Heart left ventricle (tissue), 13 donors: ENCODE measurements at regions not wholly inside any gene's neighbourhood (a gene's known extent, or its start where the extent isn't known, plus 50 kb on each side); places are given as distances from the start of the nearest gene placed in this dataset.

Experiments used
- CTCF ChIP-seq, 12 donors: fragments of 200-600 bp; sonication (generic) in 4 of 12; IDR thresholded peaks; one replicate each; pipeline versions ENCODE4 v1.5.0 to v1.8.0; 2018 to 2022; ENCODE audit warnings: antibody characterized with exemption in 12 of 12, mild to moderate bottlenecking in 5 of 12
- POLR2A ChIP-seq, 2 donors: fragments of 450-650 bp; IDR thresholded peaks; one replicate each; pipeline ENCODE4 v1.6.1; 2017; ENCODE audit warnings: antibody characterized with exemption in 2 of 2, mild to moderate bottlenecking in 2 of 2, moderate library complexity in 2 of 2
- donor health status: ischemic (EF 13 %, LVEDD 7.1; RV severe dilation, severe dysfunction).
- donor health status: DM: no; HTN: yes; CAD: no.
- donor health status: DM: no; HTN: no; CAD: no.
- donor health status: ischemic (EF 25% LVEDD 6.9; RV normal size, moderate dysfunction).
- donor health status: ischemic (EF 25% LVEDD 5.7; RV mildly dilated, moderate dysfunction).
- donor health status: ischemic (EF 35%, LVEDD 5.7; RV mildly dilated, moderate dysfunction).
- donor health status: nonischemic (EF 11% LVEDD 7.7; RV severe dilation, severe dysfunction).
- donor health status: DM: yes; HTN: yes; CAD: no.
- donor health status: PGD.
- donor health status: ischemic (EF 29% LVEDD 5.4; RV normal size, mild dysfunction).
- donor health status: nonischemic (EF 23%, LVEDD 6.1; RV moderate dilation, normal function).

DNA sequence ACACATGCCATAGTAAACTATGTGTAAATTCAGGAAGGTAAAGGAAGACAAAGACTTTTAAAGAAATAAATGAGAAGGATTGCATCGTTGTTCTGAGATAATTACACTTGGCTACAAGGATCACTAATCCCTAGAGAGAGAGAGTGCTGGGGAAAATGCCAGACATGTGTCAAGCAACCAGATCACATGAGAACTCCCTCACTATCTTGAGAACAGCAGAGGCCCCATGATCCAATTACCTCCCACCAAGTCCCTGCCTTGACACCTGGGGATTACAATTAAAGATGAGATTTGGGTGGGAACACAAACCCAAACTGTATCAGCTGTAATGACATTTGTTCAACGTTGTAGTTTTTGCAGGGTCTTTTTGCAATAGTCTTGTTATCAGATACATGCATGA, 1600.9 kb upstream of the MIR17HG start:
- TF ChIP-seq CTCF (IDR thresholded peaks at IDR 0.05) = no peak
- no peak for TF ChIP-seq POLR2A (IDR thresholded peaks at IDR 0.05)
